Loucy (cell line): ENCODE measurements at regions not wholly inside any gene's neighbourhood (a gene's known extent, or its start where the extent isn't known, plus 50 kb on each side); places are given as distances from the start of the nearest gene placed in this dataset.

Experiments
- H2AFZ ChIP-seq: fragments of 200-600 bp; sonication (generic); 2 replicates; pipeline ENCODE4 v1.6.0; 2016; ENCODE audit warnings: antibody characterized with exemption, mild to moderate bottlenecking, low read length, moderate library complexity
- H3F3A ChIP-seq: fragments of 200-600 bp; 2 replicates; pipeline ENCODE4 v1.6.0; 2016; ENCODE audit warnings: antibody characterized with exemption, low read depth, mild to moderate bottlenecking
- H3K27me3 ChIP-seq: fragments of 200-600 bp; sonication (generic); 2 replicates; pipeline ENCODE4 v1.6.1; 2014; ENCODE audit warnings: low read length, mild to moderate bottlenecking; ENCODE audit not compliant: insufficient read depth, poor library complexity, severe bottlenecking
- H3K36me3 ChIP-seq: fragments of 200-600 bp; sonication (generic); 2 replicates; pipeline ENCODE4 v1.6.1; 2016; ENCODE audit warnings: low read length; ENCODE audit not compliant: insufficient read depth
- H3K4me1 ChIP-seq: fragments of 200-600 bp; sonication (generic); 2 replicates; pipeline ENCODE4 v1.5.1; 2014; ENCODE audit warnings: low read length, mild to moderate bottlenecking; ENCODE audit not compliant: insufficient read depth, poor library complexity, severe bottlenecking
- H3K4me2 ChIP-seq: fragments of 200-600 bp; sonication (generic); 2 replicates; pipeline ENCODE4 v1.6.0; 2014; ENCODE audit warnings: antibody characterized with exemption, low read length, low read depth, mild to moderate bottlenecking; ENCODE audit not compliant: poor library complexity, severe bottlenecking
- H3K4me3 ChIP-seq: fragments of 200-600 bp; sonication (generic); 2 replicates; pipeline ENCODE4 v1.5.1; 2014; ENCODE audit warnings: low read length, mild to moderate bottlenecking, mixed read lengths; ENCODE audit not compliant: poor library complexity, severe bottlenecking
- H3K79me2 ChIP-seq: fragments of 200-600 bp; sonication (generic); 2 replicates; pipeline ENCODE4 v1.6.1; 2014; ENCODE audit warnings: low read length; ENCODE audit not compliant: insufficient read depth
- H3K9ac ChIP-seq: fragments of 200-600 bp; sonication (generic); 2 replicates; pipeline ENCODE4 v1.6.0; 2014; ENCODE audit warnings: mild to moderate bottlenecking, low read depth, low read length, moderate library complexity; ENCODE audit not compliant: poor library complexity, severe bottlenecking
- H3K9me2 ChIP-seq: fragments of 200-600 bp; sonication (generic); replicated peaks from 2 replicates; pipeline ENCODE4 v1.6.1; 2016; ENCODE audit warnings: low read depth, low read length, mixed read lengths
- H3K9me3 ChIP-seq: fragments of 200-600 bp; sonication (generic); 2 replicates; pipeline ENCODE4 v1.6.1; 2014; ENCODE audit warnings: mild to moderate bottlenecking, antibody characterized with exemption, low read length, low read depth; ENCODE audit not compliant: insufficient read depth
- H4K20me1 ChIP-seq: fragments of 200-600 bp; sonication (generic); 2 replicates; pipeline ENCODE4 v1.6.0; 2014; ENCODE audit warnings: antibody characterized with exemption, low read length, mild to moderate bottlenecking; ENCODE audit not compliant: insufficient read depth, poor library complexity, severe bottlenecking
- CTCF ChIP-seq: fragments of 200-600 bp; sonication (generic); conservative IDR thresholded peaks from 2 replicates; pipeline ENCODE4 v1.5.1; 2014; ENCODE audit warnings: mild to moderate bottlenecking, antibody characterized with exemption, low read length
- EZH2phosphoT487 ChIP-seq: fragments of 200-600 bp; IDR thresholded peaks from 2 replicates; pipeline ENCODE4 v1.6.1; 2018; ENCODE audit warnings: antibody characterized with exemption, mild to moderate bottlenecking, moderate library complexity, borderline replicate concordance

- Histone ChIP-seq H3K9me2 (no peaks in the 10 kb centered on the region), H3F3A (no peaks in the 10 kb centered on the region), H3K27me3 (no peaks in the 10 kb centered on the region), H3K79me2 (no peaks in the 10 kb centered on the region), H3K36me3 (no peaks in the 10 kb centered on the region), H4K20me1 (no peaks in the 10 kb centered on the region), H3K9me3 (no peaks in the 10 kb centered on the region), H3K9ac (no peak overlapping the region), H2AFZ (no peak overlapping the region), H3K4me3 (no peak overlapping the region), H3K4me1 (peaks cover 5% of the 10 kb centered on the region), H3K4me2 (no peak overlapping the region)
- no peak for TF ChIP-seq CTCF
- no peak for TF ChIP-seq EZH2phosphoT487
Measured at GRCh38 chr10:78819361-78820006, 249.3 kb upstream of the ZMIZ1 start.

GRCh38 chr10:78820007-78820362 is 248.8 kb upstream of the ZMIZ1 start:
- Histone ChIP-seq H4K20me1 (no peaks in the 10 kb centered on the region), H3K4me2 (no peak overlapping the region), H3K79me2 (no peaks in the 10 kb centered on the region), H2AFZ (no peak overlapping the region), H3K27me3 (no peaks in the 10 kb centered on the region), H3K9ac (no peak overlapping the region), H3K36me3 (no peaks in the 10 kb centered on the region), H3K9me2 (no peaks in the 10 kb centered on the region), H3F3A (no peaks in the 10 kb centered on the region), H3K9me3 (no peaks in the 10 kb centered on the region), H3K4me1 (peaks cover 5% of the 10 kb centered on the region), H3K4me3 (no peak overlapping the region)
- TF ChIP-seq EZH2phosphoT487 (no peak), CTCF (no peak)

GRCh38 chr10:78821052-78821451 is 247.7 kb upstream of the ZMIZ1 start:
- no peak for TF ChIP-seq CTCF
- TF ChIP-seq EZH2phosphoT487, result no peak
- no peaks in the 10 kb centered on the region for H3K36me3 ChIP-seq

More at GRCh38 chr10:78821052-78821451, 247.7 kb upstream of the ZMIZ1 start:
- no peaks in the 10 kb centered on the region for H3K9me2 ChIP-seq
- no peak overlapping the region for H3K4me2 ChIP-seq
- no peak overlapping the region for H2AFZ ChIP-seq
- H3K4me3 ChIP-seq, result no peak overlapping the region
- no peaks in the 10 kb centered on the region for H3F3A ChIP-seq
- no peaks in the 10 kb centered on the region for H3K27me3 ChIP-seq
- no peak overlapping the region for H3K9ac ChIP-seq
- H4K20me1 ChIP-seq, result no peaks in the 10 kb centered on the region
- H3K79me2 ChIP-seq, result no peaks in the 10 kb centered on the region
- peaks cover 5% of the 10 kb centered on the region for H3K4me1 ChIP-seq
- H3K9me3 ChIP-seq, result no peaks in the 10 kb centered on the region
